Peyer's patch (tissue), 4 donors: ENCODE measurements at regions not wholly inside any gene's neighbourhood (a gene's known extent, or its start where the extent isn't known, plus 50 kb on each side); places are given as distances from the start of the nearest gene placed in this dataset.

Source experiments
- DNase-seq, 3 donors: peaks; one replicate each; pipeline ENCODE4 v3.0.0-alpha.2; 2017 to 2019
- H3K27ac ChIP-seq, 4 donors: fragments of 200-600 bp; sonication (generic); one replicate each; pipeline ENCODE4 v1.5.1; 2016 to 2019
- H3K27me3 ChIP-seq, 2 donors: fragments of 200-600 bp; sonication (generic); one replicate each; pipeline ENCODE4 v1.5.1; 2019
- H3K36me3 ChIP-seq, 3 donors: fragments of 200-600 bp; sonication (generic); one replicate each; pipeline ENCODE4 v1.5.1; 2016 to 2019
- H3K4me1 ChIP-seq, 4 donors: fragments of 200-600 bp; sonication (generic); one replicate each; pipeline ENCODE4 v1.5.1; 2016 to 2019
- H3K4me3 ChIP-seq, 4 donors: fragments of 200-600 bp; sonication (generic); 1 replicate in 3 of 4; 2 replicates in 1 of 4; pipeline ENCODE4 v1.5.1; 2016 to 2019; ENCODE audit warnings: mild to moderate bottlenecking in 1 of 4
- H3K9me3 ChIP-seq, 4 donors: fragments of 200-600 bp; sonication (generic); one replicate each; pipeline ENCODE4 v1.5.1; 2016 to 2019; ENCODE audit warnings: mild to moderate bottlenecking in 1 of 4
- POLR2A ChIP-seq, 2 donors: fragments of 450-650 bp; IDR thresholded peaks; one replicate each; pipeline ENCODE4 v1.5.1; 2017; ENCODE audit warnings: antibody characterized with exemption in 2 of 2, mild to moderate bottlenecking in 2 of 2, moderate library complexity in 2 of 2
- TF ChIP-seq, protein P1 (sequence below), 6 experiments: fragments of 450-650 bp in 4 of 6; fragments of 200-600 bp in 2 of 6; sonication (generic) in 1 of 6; IDR thresholded peaks; one replicate each; pipeline ENCODE4 v1.5.1; 2017 to 2019; ENCODE audit warnings: antibody characterized with exemption in 6 of 6, mild to moderate bottlenecking in 3 of 6, moderate library complexity in 1 of 6

DNA sequence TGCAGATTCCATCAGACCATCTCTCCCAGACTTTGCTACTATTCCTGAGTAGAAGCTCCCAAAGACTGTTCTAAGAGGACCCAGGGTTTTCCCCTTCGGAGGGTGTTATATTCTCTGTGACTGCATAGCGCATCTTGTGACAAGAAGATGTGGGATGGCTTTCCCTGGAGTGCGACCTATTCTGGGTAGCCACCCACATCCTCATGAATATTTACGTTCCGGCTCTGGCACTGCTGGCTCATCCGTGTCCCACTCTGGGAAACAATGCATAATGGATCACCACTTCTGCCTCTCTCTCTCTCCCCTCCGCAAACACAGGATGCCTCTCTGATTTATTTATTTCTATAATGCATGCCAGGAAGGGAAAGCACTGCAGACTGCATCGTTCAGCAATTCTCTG lies 166.1 kb downstream of the PYDC2 start:
- Histone ChIP-seq H3K4me1 (no peaks in the 10 kb centered on the region), H3K9me3 (no peaks in the 10 kb centered on the region), H3K27me3 (no peaks in the 10 kb centered on the region), H3K4me3 (no peak overlapping the region), H3K36me3 (no peaks in the 10 kb centered on the region), H3K27ac (no peak overlapping the region)
- DNase-seq: no peak
- TF ChIP-seq POLR2A (IDR thresholded peaks at IDR 0.05): no peak
- TF ChIP-seq, protein P1, sequence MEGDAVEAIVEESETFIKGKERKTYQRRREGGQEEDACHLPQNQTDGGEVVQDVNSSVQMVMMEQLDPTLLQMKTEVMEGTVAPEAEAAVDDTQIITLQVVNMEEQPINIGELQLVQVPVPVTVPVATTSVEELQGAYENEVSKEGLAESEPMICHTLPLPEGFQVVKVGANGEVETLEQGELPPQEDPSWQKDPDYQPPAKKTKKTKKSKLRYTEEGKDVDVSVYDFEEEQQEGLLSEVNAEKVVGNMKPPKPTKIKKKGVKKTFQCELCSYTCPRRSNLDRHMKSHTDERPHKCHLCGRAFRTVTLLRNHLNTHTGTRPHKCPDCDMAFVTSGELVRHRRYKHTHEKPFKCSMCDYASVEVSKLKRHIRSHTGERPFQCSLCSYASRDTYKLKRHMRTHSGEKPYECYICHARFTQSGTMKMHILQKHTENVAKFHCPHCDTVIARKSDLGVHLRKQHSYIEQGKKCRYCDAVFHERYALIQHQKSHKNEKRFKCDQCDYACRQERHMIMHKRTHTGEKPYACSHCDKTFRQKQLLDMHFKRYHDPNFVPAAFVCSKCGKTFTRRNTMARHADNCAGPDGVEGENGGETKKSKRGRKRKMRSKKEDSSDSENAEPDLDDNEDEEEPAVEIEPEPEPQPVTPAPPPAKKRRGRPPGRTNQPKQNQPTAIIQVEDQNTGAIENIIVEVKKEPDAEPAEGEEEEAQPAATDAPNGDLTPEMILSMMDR (IDR thresholded peaks at IDR 0.05): no peak

DNA sequence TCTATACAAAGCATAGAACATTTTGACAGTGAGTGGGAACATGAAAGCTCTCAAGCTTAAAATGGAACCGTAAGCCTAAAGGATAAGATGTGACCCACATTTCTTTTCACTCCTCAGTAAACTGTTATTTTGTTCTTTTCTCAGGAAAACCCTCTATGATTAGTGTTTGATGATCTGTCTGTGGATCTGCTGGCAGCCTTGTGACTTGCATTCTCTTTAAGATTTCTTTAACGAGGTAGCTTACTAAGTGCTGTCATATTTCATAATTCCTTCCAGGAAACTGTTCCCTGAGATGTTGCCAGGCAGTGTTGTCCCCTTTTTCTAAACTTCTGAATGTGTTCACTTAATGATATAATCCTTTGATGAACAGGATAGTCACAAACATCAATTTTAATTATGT lies 167.6 kb downstream of the PYDC2 start:
- no peaks in the 10 kb centered on the region for H3K36me3 ChIP-seq
- H3K9me3 ChIP-seq: no peaks in the 10 kb centered on the region
- no peak overlapping the region for H3K4me3 ChIP-seq
- no peak for DNase-seq
- H3K27ac ChIP-seq: no peak overlapping the region
- H3K27me3 ChIP-seq: no peaks in the 10 kb centered on the region
- TF ChIP-seq POLR2A (IDR thresholded peaks at IDR 0.05): no peak
- TF ChIP-seq, protein P1 (IDR thresholded peaks at IDR 0.05): no peak
- H3K4me1 ChIP-seq: no peaks in the 10 kb centered on the region

DNA sequence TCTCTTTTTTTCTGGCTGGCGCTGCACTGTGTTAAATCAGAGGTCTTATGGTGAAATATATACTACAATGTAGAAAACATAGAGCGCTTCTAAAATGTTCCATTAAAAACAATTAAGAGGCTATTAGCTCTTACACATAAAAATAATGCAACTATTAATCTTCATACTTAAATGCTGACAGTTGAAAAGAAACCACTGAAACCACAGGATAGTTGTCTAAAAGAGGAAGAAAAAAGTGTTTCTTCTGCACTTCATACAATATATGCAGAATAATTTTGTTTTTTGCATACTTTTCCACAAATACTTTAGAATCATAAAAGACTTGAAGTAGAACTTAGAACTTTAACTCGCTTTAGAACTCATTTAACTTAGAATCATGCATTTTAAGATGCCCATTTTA lies 170.5 kb downstream of the PYDC2 start:
- no peaks in the 10 kb centered on the region for H3K9me3 ChIP-seq
- H3K4me1 ChIP-seq: no peaks in the 10 kb centered on the region
- DNase-seq: no peak
- no peaks in the 10 kb centered on the region for H3K27me3 ChIP-seq
- H3K36me3 ChIP-seq: no peaks in the 10 kb centered on the region
- no peak overlapping the region for H3K27ac ChIP-seq
- no peak for TF ChIP-seq POLR2A (IDR thresholded peaks at IDR 0.05)
- TF ChIP-seq, protein P1 (IDR thresholded peaks at IDR 0.05): no peak
- no peak overlapping the region for H3K4me3 ChIP-seq

DNA sequence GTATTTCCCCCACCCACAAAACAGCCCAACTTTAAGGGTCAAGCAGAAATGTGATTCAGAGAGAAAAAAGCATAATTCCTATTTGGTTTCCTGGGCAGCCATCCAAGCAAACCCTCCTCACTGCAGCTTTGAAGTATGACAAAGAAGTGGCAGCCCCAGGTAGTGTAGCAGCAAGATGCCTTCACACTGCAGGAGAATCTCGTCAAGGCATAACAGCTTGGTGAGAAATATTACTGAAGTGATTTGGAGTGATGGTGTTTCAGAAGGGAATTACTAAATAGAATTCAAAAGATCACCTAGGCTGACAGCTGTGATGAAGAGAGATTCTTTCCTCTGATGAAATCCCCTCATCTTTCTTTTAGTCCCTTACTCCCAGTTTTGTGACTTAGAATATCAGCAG lies 173.9 kb downstream of the PYDC2 start:
- Histone ChIP-seq H3K27me3 (no peaks in the 10 kb centered on the region), H3K4me3 (no peak overlapping the region), H3K36me3 (no peaks in the 10 kb centered on the region), H3K27ac (no peak overlapping the region), H3K4me1 (no peaks in the 10 kb centered on the region), H3K9me3 (no peaks in the 10 kb centered on the region)
- no peak for DNase-seq
- TF ChIP-seq, protein P1 (IDR thresholded peaks at IDR 0.05): no peak
- TF ChIP-seq POLR2A (IDR thresholded peaks at IDR 0.05): no peak

DNA sequence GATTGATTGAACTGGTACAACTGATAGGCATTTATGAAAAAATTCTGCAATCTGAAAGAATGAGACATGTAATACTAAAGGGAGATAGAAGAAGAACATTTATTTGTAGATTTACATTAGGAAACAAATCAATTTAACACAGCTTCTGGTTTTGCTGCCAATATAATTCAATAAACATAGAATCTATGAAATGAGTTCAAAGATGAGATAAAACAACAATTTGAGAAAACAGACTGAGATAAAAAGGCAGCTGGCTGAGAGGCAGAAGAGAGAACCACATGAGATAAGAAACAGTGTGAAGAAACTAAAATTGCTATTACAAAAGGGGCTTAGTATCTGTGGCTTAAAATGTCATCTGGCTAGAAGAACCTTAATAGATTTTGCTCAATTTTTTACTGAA lies 176.6 kb downstream of the PYDC2 start:
- Histone ChIP-seq H3K27ac (no peak overlapping the region), H3K9me3 (no peaks in the 10 kb centered on the region), H3K4me1 (no peaks in the 10 kb centered on the region), H3K27me3 (no peaks in the 10 kb centered on the region), H3K4me3 (no peak overlapping the region), H3K36me3 (no peaks in the 10 kb centered on the region)
- no peak for DNase-seq
- TF ChIP-seq, protein P1 (IDR thresholded peaks at IDR 0.05): no peak
- no peak for TF ChIP-seq POLR2A (IDR thresholded peaks at IDR 0.05)

DNA sequence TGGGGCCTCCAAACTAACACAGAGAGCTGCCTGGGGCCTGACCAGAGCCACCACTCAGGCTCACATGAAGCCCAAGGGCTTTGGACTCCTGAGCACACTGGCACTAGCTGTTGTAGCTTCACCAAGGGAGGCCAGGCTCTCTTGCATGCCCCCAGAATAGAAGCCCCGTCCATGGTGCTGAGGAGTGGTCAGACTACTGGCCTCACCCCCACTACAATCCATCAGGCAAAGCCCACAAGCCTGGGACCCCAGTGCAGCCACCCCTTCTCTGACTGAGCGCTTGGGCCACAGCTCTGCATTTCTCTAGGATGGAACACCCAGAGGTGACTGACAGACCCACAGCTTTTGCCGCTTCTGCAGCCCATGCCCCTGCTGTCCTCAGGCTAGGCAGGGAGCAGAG lies 180.8 kb downstream of the PYDC2 start:
- Histone ChIP-seq H3K27me3 (no peaks in the 10 kb centered on the region), H3K9me3 (no peaks in the 10 kb centered on the region), H3K4me3 (no peak overlapping the region), H3K4me1 (no peaks in the 10 kb centered on the region), H3K27ac (no peak overlapping the region), H3K36me3 (no peaks in the 10 kb centered on the region)
- TF ChIP-seq, protein P1 (IDR thresholded peaks at IDR 0.05): no peak
- TF ChIP-seq POLR2A (IDR thresholded peaks at IDR 0.05): no peak
- no peak for DNase-seq
